GM10266 (cell line): ENCODE measurements at regions not wholly inside any gene's neighbourhood (a gene's known extent, or its start where the extent isn't known, plus 50 kb on each side); places are given as distances from the start of the nearest gene placed in this dataset.

Experiments
- DNase-seq: peaks from one replicate; pipeline ENCODE4 v3.0.0; 2012; ENCODE audit errors: extremely low spot score
- TF ChIP-seq, protein P1 (sequence below): IDR thresholded peaks from 2 replicates; pipeline ENCODE4 v1.5.1; 2012; ENCODE audit warnings: mild to moderate bottlenecking, low read depth; ENCODE audit not compliant: control insufficient read depth, insufficient read depth; ENCODE audit errors: missing control alignments

DNA sequence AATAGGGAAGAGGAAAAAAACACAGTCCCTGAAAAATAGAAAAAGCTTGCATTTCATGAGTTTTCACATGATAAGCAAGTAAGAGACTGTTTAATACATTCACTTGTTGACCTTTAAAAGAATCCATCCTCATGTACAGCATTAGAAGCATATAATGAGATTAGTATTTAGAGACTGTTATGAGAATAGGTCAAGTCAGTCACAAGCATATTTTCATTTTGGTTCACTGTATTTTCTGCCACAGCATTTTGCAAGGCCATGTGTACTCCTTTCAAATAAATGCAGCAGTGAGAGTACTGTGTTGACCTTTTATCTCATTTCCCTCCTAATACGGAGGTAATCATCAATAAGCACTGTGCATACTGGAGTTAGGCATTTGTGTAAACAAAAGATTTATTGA, 162.2 kb upstream of the SETMAR start:
- TF ChIP-seq, protein P1, sequence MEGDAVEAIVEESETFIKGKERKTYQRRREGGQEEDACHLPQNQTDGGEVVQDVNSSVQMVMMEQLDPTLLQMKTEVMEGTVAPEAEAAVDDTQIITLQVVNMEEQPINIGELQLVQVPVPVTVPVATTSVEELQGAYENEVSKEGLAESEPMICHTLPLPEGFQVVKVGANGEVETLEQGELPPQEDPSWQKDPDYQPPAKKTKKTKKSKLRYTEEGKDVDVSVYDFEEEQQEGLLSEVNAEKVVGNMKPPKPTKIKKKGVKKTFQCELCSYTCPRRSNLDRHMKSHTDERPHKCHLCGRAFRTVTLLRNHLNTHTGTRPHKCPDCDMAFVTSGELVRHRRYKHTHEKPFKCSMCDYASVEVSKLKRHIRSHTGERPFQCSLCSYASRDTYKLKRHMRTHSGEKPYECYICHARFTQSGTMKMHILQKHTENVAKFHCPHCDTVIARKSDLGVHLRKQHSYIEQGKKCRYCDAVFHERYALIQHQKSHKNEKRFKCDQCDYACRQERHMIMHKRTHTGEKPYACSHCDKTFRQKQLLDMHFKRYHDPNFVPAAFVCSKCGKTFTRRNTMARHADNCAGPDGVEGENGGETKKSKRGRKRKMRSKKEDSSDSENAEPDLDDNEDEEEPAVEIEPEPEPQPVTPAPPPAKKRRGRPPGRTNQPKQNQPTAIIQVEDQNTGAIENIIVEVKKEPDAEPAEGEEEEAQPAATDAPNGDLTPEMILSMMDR = no peak
- no peak for DNase-seq

DNA sequence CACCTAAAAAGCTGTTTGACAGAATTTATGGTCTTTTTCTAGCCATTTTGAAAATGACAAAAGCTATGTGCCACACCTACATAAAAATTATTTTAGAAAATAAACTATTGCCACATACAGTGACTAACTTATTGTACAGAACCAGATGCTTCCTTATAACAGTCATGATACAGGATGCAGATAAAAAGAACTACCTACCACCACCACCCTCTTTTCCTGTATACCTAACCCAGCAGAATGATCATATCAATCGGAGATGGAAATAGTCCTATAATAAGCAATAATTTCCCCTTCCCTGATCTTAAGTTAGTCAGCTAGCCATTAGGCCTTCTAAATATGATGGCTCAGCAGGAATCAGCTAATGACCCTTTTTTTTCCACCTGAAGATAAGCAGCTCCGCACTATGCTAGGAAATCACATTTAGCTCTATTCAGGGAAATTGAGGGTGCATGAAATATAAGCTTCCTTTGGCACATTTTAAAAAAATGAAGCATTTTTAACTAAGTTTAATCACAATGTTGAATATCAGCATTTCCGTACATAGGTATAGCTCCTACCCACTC, 155.5 kb upstream of the SETMAR start:
- TF ChIP-seq, protein P1 = no peak
- no peak for DNase-seq

DNA sequence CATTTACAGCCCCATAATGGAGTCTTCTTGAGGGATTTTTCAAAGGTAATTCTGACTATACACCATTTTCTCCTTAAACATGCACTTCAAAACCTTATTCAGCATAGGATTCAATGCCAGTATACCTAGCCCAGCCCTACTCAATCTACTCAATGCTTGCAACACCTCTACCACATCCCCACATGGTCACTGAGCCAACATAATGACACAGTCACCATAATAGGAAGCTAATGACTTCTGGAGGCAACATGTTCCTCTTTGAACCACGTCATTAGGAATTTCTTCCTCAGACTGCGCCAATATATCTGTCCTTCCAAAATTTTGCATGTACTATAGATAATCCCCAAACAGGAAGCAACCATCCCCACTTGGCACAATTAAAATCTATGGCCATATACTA, 153.9 kb upstream of the SETMAR start:
- TF ChIP-seq, protein P1 = no peak
- DNase-seq = no peak

DNA sequence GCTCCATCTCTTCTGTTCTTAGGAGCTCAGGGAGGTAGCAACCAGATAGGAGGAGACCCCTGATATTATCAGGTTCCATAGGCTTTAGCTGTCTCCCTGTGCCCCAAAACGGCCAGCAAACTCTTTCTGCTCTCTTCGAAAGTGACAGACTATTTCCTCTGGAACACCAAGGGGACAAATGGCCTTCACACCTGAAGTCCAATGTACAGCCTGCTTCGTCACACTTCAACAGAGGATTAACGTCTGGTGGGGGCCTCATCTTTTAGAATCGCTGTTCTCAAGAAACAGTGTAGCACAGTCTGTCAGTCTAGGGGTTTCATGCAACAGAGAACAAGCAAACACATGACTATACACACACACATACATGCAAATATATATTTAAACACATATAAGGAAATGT, 152.4 kb upstream of the SETMAR start:
- no peak for DNase-seq
- TF ChIP-seq, protein P1 = no peak

DNA sequence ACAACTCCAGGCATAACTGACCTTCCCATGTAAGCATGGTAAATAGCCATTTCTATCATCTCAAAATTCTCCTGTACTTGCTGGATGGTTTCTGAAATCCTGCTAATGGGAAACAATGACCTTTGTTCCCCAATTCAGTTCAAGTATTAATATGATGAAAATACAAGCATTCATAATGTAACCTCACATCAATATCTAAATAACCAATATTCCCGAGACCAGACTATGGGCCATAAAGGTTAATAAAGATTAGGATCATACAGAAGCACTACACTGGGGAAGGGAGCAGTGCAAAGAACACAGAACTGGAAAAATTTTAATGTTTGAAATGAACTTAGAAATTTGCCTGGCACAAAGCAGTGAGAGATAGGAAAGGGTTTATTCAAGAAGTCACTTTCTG, 151.3 kb upstream of the SETMAR start:
- TF ChIP-seq, protein P1 = no peak
- DNase-seq = no peak

DNA sequence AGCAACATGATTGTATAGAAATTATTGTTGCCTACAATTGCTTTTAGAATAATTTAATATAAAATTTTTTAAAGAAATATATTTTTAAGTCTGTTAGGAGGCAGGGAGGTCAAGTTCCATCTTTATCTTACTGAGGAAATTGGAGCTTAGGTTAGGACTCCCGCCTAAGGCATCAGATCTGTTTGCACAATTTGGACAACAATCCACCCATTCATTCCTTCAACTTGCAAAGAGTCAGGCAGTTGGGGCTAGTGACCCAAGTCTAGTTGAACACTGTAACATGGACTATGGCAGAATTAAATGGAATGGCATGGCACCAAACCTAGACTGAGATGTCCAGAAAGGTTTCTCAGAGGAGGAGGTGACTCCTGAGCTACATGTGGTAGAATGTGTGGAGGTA, 149.4 kb upstream of the SETMAR start:
- TF ChIP-seq, protein P1 = no peak
- no peak for DNase-seq

DNA sequence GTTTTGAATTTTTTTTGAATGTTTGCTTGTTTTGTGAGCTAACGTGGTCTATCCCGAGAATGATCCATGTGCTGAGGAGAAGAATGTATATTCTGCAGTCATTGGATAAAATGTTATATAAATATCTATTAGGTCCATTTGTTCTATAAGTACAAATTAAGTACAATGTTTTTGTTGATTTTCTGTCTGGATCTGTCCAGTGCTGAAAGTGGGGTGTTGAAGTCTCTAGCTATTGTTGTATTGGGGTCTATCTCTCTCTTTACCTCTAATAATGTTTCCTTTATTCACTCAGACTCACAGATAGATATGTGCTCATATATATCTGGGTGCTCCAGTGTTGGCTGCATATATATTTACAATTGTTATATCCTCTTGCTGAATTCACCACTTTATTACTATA, 144.8 kb upstream of the SETMAR start:
- no peak for DNase-seq
- TF ChIP-seq, protein P1 = no peak
